Hepatocyte (in vitro differentiated cells): ENCODE measurements at regions not wholly inside any gene's neighbourhood (a gene's known extent, or its start where the extent isn't known, plus 50 kb on each side); places are given as distances from the start of the nearest gene placed in this dataset.

Experiments
- DNase-seq: peaks from one replicate; pipeline ENCODE4 v3.0.0-alpha.2; 2016; ENCODE audit warnings: low spot score
- H2AFZ ChIP-seq: fragments of 200-600 bp; sonication (generic); 2 replicates; pipeline ENCODE4 v1.6.0; 2016; ENCODE audit warnings: antibody characterized with exemption, mild to moderate bottlenecking
- H3K27ac ChIP-seq: fragments of 200-600 bp; sonication (generic); 2 replicates; pipeline ENCODE4 v1.5.1; 2016; ENCODE audit warnings: mild to moderate bottlenecking
- H3K27me3 ChIP-seq: fragments of 200-600 bp; sonication (generic); 2 replicates; pipeline ENCODE4 v1.6.1; 2016
- H3K36me3 ChIP-seq: fragments of 200-600 bp; sonication (generic); replicated peaks from 2 replicates; pipeline ENCODE4 v1.5.1; 2016; ENCODE audit warnings: low read depth; ENCODE audit not compliant: insufficient read depth
- H3K4me1 ChIP-seq: fragments of 200-600 bp; sonication (generic); 2 replicates; pipeline ENCODE4 v1.5.1; 2016; ENCODE audit warnings: mild to moderate bottlenecking, moderate library complexity; ENCODE audit not compliant: insufficient read depth
- H3K4me2 ChIP-seq: fragments of 200-600 bp; sonication (generic); 2 replicates; pipeline ENCODE4 v1.6.0; 2016
- H3K4me3 ChIP-seq: fragments of 200-600 bp; sonication (generic); 2 replicates; pipeline ENCODE4 v1.5.1; 2016; ENCODE audit warnings: mild to moderate bottlenecking
- H3K79me2 ChIP-seq: fragments of 200-600 bp; sonication (generic); 2 replicates; pipeline ENCODE4 v1.6.0; 2017; ENCODE audit warnings: mild to moderate bottlenecking
- H3K9me2 ChIP-seq: fragments of 200-600 bp; sonication (generic); replicated peaks from 2 replicates; pipeline ENCODE4 v1.6.0; 2017; ENCODE audit warnings: mild to moderate bottlenecking; ENCODE audit not compliant: insufficient read depth
- H3K9me3 ChIP-seq: fragments of 200-600 bp; sonication (generic); 2 replicates; pipeline ENCODE4 v1.5.1; 2016; ENCODE audit warnings: low read depth, mild to moderate bottlenecking
- H4K20me1 ChIP-seq: fragments of 200-600 bp; sonication (generic); 2 replicates; pipeline ENCODE4 v1.6.0; 2016; ENCODE audit warnings: mild to moderate bottlenecking; ENCODE audit not compliant: insufficient read depth, poor library complexity, severe bottlenecking
- EZH2 ChIP-seq: fragments of 200-600 bp; sonication (generic); IDR thresholded peaks from 2 replicates; pipeline ENCODE4 v1.6.1; 2016; ENCODE audit warnings: antibody characterized with exemption, mild to moderate bottlenecking, borderline replicate concordance
- EZH2phosphoT487 ChIP-seq: fragments of 200-600 bp; sonication (generic); IDR thresholded peaks from one replicate; pipeline ENCODE4 v1.6.1; 2018; ENCODE audit warnings: antibody characterized with exemption, mild to moderate bottlenecking, low read depth, moderate library complexity; ENCODE audit not compliant: unreplicated experiment, severe bottlenecking
- WGBS: methylation state at CpG from one replicate; pipeline ENCODE4 v1.1.6; 2016; ENCODE audit warnings: low lambda C conversion rate; ENCODE audit errors: missing lambda C conversion rate; 5-methylcytosine and 5-hydroxymethylcytosine counted together
- TF ChIP-seq, protein P1 (sequence below): fragments of 200-600 bp; sonication (generic); IDR thresholded peaks from 2 replicates; pipeline ENCODE4 v1.5.1; 2016; ENCODE audit warnings: antibody characterized with exemption, mild to moderate bottlenecking; ENCODE audit not compliant: poor library complexity

GRCh38 chr5:133864711-133865110, 103.7 kb downstream of the C5orf15 start:
- Histone ChIP-seq H3K9me2 (no peaks in the 10 kb centered on the region), H3K27me3 (no peaks in the 10 kb centered on the region)

GRCh38 chr5:133863857-133864585, 104.4 kb downstream of the C5orf15 start:
- Histone ChIP-seq H3K27me3 (no peaks in the 10 kb centered on the region), H3K4me2 (no peak overlapping the region), H3K4me1 (no peaks in the 10 kb centered on the region), H4K20me1 (no peaks in the 10 kb centered on the region), H2AFZ (no peak overlapping the region), H3K4me3 (no peak overlapping the region), H3K79me2 (no peaks in the 10 kb centered on the region), H3K9me3 (no peaks in the 10 kb centered on the region), H3K9me2 (no peaks in the 10 kb centered on the region), H3K36me3 (no peaks in the 10 kb centered on the region), H3K27ac (no peak overlapping the region)
- WGBS, result 62% methylated on average over 11 of the region's 11 CpGs
- DNase-seq, result no peak
- TF ChIP-seq, protein P1, sequence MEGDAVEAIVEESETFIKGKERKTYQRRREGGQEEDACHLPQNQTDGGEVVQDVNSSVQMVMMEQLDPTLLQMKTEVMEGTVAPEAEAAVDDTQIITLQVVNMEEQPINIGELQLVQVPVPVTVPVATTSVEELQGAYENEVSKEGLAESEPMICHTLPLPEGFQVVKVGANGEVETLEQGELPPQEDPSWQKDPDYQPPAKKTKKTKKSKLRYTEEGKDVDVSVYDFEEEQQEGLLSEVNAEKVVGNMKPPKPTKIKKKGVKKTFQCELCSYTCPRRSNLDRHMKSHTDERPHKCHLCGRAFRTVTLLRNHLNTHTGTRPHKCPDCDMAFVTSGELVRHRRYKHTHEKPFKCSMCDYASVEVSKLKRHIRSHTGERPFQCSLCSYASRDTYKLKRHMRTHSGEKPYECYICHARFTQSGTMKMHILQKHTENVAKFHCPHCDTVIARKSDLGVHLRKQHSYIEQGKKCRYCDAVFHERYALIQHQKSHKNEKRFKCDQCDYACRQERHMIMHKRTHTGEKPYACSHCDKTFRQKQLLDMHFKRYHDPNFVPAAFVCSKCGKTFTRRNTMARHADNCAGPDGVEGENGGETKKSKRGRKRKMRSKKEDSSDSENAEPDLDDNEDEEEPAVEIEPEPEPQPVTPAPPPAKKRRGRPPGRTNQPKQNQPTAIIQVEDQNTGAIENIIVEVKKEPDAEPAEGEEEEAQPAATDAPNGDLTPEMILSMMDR, result no peak
- no peak for TF ChIP-seq EZH2phosphoT487
- no peak for TF ChIP-seq EZH2

More at GRCh38 chr5:133864711-133865110, 103.7 kb downstream of the C5orf15 start:
- Histone ChIP-seq H4K20me1 (no peaks in the 10 kb centered on the region), H3K4me1 (no peaks in the 10 kb centered on the region), H3K27ac (no peak overlapping the region), H3K79me2 (no peaks in the 10 kb centered on the region), H2AFZ (no peak overlapping the region), H3K4me3 (no peak overlapping the region), H3K4me2 (no peak overlapping the region), H3K36me3 (no peaks in the 10 kb centered on the region), H3K9me3 (no peaks in the 10 kb centered on the region)
- TF ChIP-seq, protein P1, result no peak
- no peak for TF ChIP-seq EZH2
- no peak for TF ChIP-seq EZH2phosphoT487
- no peak for DNase-seq
- WGBS, result 93% methylated on average over 5 of the region's 5 CpGs

GRCh38 chr5:133861161-133861737, 107.2 kb downstream of the C5orf15 start:
- H3K4me1 ChIP-seq, result no peaks in the 10 kb centered on the region
- no peak overlapping the region for H3K27ac ChIP-seq
- H3K9me2 ChIP-seq, result no peaks in the 10 kb centered on the region
- no peak for DNase-seq
- no peak for TF ChIP-seq EZH2
- TF ChIP-seq, protein P1, result no peak
- no peak for TF ChIP-seq EZH2phosphoT487
- no peaks in the 10 kb centered on the region for H4K20me1 ChIP-seq
- 88% methylated on average over 9 of the region's 9 CpGs for WGBS
- no peaks in the 10 kb centered on the region for H3K36me3 ChIP-seq
- no peaks in the 10 kb centered on the region for H3K27me3 ChIP-seq
- H3K4me2 ChIP-seq, result no peak overlapping the region
- H2AFZ ChIP-seq, result no peak overlapping the region
- H3K9me3 ChIP-seq, result no peaks in the 10 kb centered on the region
- H3K4me3 ChIP-seq, result no peak overlapping the region
- no peaks in the 10 kb centered on the region for H3K79me2 ChIP-seq
